HL-60 (cell line): ENCODE measurements at regions not wholly inside any gene's neighbourhood (a gene's known extent, or its start where the extent isn't known, plus 50 kb on each side); places are given as distances from the start of the nearest gene placed in this dataset.

Experiments
- DNase-seq, 2 experiments: peaks; one replicate each; pipeline ENCODE4 v3.0.0-alpha.2; 2010 to 2020; ENCODE audit warnings: low read depth in 1 of 2, low spot score in 1 of 2
- H3K27ac ChIP-seq: fragments of 250-450 bp; sonication (Bioruptor Pico); replicated peaks from 2 replicates; pipeline ENCODE4 v1.5.1; 2020; ENCODE audit warnings: mild to moderate bottlenecking, moderate library complexity
- H3K27me3 ChIP-seq: fragments of 250-450 bp; sonication (Bioruptor Pico); 2 replicates; pipeline ENCODE4 v1.5.1; 2021; ENCODE audit warnings: mild to moderate bottlenecking, moderate library complexity; ENCODE audit not compliant: insufficient read depth, poor library complexity, severe bottlenecking
- H3K4me3 ChIP-seq: replicated peaks from 2 replicates; pipeline ENCODE4 v1.5.1; 2011; ENCODE audit warnings: mild to moderate bottlenecking, control low read depth, low read length; ENCODE audit not compliant: insufficient read depth
- GABPA ChIP-seq: IDR thresholded peaks from 2 replicates; pipeline ENCODE4 v1.6.1; 2012; ENCODE audit warnings: low read depth
- POLR2AphosphoS5 ChIP-seq: IDR thresholded peaks from 2 replicates; pipeline ENCODE4 v1.6.1; 2012; ENCODE audit warnings: low read depth
- SPI1 ChIP-seq: IDR thresholded peaks from 2 replicates; pipeline ENCODE4 v1.6.1; 2012; ENCODE audit warnings: low read depth, mild to moderate bottlenecking, borderline replicate concordance
- TF ChIP-seq, protein P1 (sequence below): IDR thresholded peaks from one replicate; pipeline ENCODE4 v1.5.1; 2011; ENCODE audit warnings: low read length, control low read depth, inconsistent platforms; ENCODE audit not compliant: insufficient read depth
- TF ChIP-seq, protein P2 (sequence below): IDR thresholded peaks from 2 replicates; pipeline ENCODE4 v1.6.1; 2012; ENCODE audit warnings: low read depth; ENCODE audit not compliant: insufficient replicate concordance

GRCh38 chr13:53759016-53759415 is 730.4 kb downstream of the OLFM4 start:
- DNase-seq, result no peak
- Histone ChIP-seq H3K27me3 (no peaks in the 10 kb centered on the region), H3K4me3 (no peak overlapping the region), H3K27ac (no peak overlapping the region)
- TF ChIP-seq GABPA, result no peak
- TF ChIP-seq, protein P1, sequence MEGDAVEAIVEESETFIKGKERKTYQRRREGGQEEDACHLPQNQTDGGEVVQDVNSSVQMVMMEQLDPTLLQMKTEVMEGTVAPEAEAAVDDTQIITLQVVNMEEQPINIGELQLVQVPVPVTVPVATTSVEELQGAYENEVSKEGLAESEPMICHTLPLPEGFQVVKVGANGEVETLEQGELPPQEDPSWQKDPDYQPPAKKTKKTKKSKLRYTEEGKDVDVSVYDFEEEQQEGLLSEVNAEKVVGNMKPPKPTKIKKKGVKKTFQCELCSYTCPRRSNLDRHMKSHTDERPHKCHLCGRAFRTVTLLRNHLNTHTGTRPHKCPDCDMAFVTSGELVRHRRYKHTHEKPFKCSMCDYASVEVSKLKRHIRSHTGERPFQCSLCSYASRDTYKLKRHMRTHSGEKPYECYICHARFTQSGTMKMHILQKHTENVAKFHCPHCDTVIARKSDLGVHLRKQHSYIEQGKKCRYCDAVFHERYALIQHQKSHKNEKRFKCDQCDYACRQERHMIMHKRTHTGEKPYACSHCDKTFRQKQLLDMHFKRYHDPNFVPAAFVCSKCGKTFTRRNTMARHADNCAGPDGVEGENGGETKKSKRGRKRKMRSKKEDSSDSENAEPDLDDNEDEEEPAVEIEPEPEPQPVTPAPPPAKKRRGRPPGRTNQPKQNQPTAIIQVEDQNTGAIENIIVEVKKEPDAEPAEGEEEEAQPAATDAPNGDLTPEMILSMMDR, result no peak
- no peak for TF ChIP-seq SPI1
- no peak for TF ChIP-seq POLR2AphosphoS5
- TF ChIP-seq, protein P2, sequence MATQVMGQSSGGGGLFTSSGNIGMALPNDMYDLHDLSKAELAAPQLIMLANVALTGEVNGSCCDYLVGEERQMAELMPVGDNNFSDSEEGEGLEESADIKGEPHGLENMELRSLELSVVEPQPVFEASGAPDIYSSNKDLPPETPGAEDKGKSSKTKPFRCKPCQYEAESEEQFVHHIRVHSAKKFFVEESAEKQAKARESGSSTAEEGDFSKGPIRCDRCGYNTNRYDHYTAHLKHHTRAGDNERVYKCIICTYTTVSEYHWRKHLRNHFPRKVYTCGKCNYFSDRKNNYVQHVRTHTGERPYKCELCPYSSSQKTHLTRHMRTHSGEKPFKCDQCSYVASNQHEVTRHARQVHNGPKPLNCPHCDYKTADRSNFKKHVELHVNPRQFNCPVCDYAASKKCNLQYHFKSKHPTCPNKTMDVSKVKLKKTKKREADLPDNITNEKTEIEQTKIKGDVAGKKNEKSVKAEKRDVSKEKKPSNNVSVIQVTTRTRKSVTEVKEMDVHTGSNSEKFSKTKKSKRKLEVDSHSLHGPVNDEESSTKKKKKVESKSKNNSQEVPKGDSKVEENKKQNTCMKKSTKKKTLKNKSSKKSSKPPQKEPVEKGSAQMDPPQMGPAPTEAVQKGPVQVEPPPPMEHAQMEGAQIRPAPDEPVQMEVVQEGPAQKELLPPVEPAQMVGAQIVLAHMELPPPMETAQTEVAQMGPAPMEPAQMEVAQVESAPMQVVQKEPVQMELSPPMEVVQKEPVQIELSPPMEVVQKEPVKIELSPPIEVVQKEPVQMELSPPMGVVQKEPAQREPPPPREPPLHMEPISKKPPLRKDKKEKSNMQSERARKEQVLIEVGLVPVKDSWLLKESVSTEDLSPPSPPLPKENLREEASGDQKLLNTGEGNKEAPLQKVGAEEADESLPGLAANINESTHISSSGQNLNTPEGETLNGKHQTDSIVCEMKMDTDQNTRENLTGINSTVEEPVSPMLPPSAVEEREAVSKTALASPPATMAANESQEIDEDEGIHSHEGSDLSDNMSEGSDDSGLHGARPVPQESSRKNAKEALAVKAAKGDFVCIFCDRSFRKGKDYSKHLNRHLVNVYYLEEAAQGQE, result no peak

DNA sequence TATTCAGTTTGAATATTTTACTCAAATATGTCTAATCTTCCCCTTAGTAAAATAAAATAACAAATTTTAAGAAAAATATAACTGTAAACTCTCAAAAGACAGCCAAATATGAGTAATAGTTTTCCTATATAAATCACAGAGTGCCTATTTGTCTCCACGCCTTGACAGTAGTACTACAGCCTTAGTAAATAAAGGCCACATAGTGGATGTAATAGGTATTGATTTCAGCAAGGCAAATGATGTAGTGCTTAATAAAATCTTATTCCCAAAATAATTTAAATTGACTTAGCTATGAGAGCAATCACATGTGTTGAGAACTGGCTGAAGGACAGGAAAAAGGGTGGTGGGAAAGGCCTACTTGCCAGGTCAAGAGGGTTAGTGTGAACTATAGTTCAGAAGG is 747.2 kb downstream of the OLFM4 start:
- DNase-seq, result no peak
- no peak overlapping the region for H3K27ac ChIP-seq
- no peak for TF ChIP-seq GABPA
- TF ChIP-seq, protein P1, result no peak
- TF ChIP-seq, protein P2, result no peak
- TF ChIP-seq POLR2AphosphoS5, result no peak
- TF ChIP-seq SPI1, result no peak
- no peak overlapping the region for H3K4me3 ChIP-seq
- H3K27me3 ChIP-seq, result no peaks in the 10 kb centered on the region

GRCh38 chr13:53778937-53779336 is 750.3 kb downstream of the OLFM4 start:
- TF ChIP-seq SPI1 (no peak), GABPA (no peak), POLR2AphosphoS5 (no peak)
- TF ChIP-seq, protein P1, result no peak
- TF ChIP-seq, protein P2, result no peak
- Histone ChIP-seq H3K4me3 (no peak overlapping the region), H3K27me3 (no peaks in the 10 kb centered on the region), H3K27ac (no peak overlapping the region)
- no peak for DNase-seq
